Left ventricle myocardium inferior (tissue), 1 donor: ENCODE measurements at regions not wholly inside any gene's neighbourhood (a gene's known extent, or its start where the extent isn't known, plus 50 kb on each side); places are given as distances from the start of the nearest gene placed in this dataset.

Source experiments
- DNase-seq: peaks from one replicate; pipeline ENCODE4 v3.0.0-alpha.2; 2020
- H3K27ac ChIP-seq: fragments of 200-600 bp; replicated peaks from 2 replicates; pipeline ENCODE4 v1.8.0; 2021
- H3K27me3 ChIP-seq: fragments of 200-600 bp; 2 replicates; pipeline ENCODE4 v1.8.0; 2021; ENCODE audit warnings: low read depth
- H3K36me3 ChIP-seq: fragments of 200-600 bp; 2 replicates; pipeline ENCODE4 v1.8.0; 2021
- H3K4me1 ChIP-seq: fragments of 200-600 bp; 2 replicates; pipeline ENCODE4 v1.8.0; 2021
- H3K4me3 ChIP-seq: fragments of 200-600 bp; 2 replicates; pipeline ENCODE4 v1.8.0; 2021; ENCODE audit warnings: mild to moderate bottlenecking, moderate library complexity
- H3K9me3 ChIP-seq: fragments of 200-600 bp; replicated peaks from 2 replicates; pipeline ENCODE4 v1.8.0; 2021
- CTCF ChIP-seq: fragments of 200-600 bp; IDR thresholded peaks from 2 replicates; pipeline ENCODE4 v1.8.0; 2021; ENCODE audit warnings: antibody characterized with exemption, mild to moderate bottlenecking, borderline replicate concordance
- intact Hi-C: fragments of 100-400 bp; cut with micrococcal nuclease; formaldehyde crosslinking; loops from one replicate; pipeline ENCODE4 v1.11.0; 2022
- donor health status: DM: no; HTN: yes; CAD: no; lungs with severe emphysema.

- Histone ChIP-seq H3K27ac (no peak overlapping the region), H3K36me3 (no peaks in the 10 kb centered on the region), H3K27me3 (no peaks in the 10 kb centered on the region), H3K4me1 (no peaks in the 10 kb centered on the region), H3K9me3 (no peaks in the 10 kb centered on the region), H3K4me3 (no peak overlapping the region)
- DNase-seq = no peak
- no peak for TF ChIP-seq CTCF
- intact Hi-C loops = no loop called here
Observed at GRCh38 chr2:57139179-57139578, 907.4 kb upstream of the VRK2 start.

- no peak for DNase-seq
- intact Hi-C loops = no loop called here
- H3K27ac ChIP-seq = no peak overlapping the region
- no peaks in the 10 kb centered on the region for H3K36me3 ChIP-seq
- H3K9me3 ChIP-seq = no peaks in the 10 kb centered on the region
- no peaks in the 10 kb centered on the region for H3K27me3 ChIP-seq
- H3K4me3 ChIP-seq = no peak overlapping the region
- no peaks in the 10 kb centered on the region for H3K4me1 ChIP-seq
- TF ChIP-seq CTCF = no peak
Observed at GRCh38 chr2:57141269-57141668, 905.3 kb upstream of the VRK2 start.

- intact Hi-C loops = no loop called here
- TF ChIP-seq CTCF = no peak
- no peak overlapping the region for H3K4me3 ChIP-seq
Observed at GRCh38 chr2:57146951-57147350, 899.7 kb upstream of the VRK2 start.

GRCh38 chr2:57156231-57156924 lies 890.2 kb upstream of the VRK2 start:
- H3K27ac ChIP-seq = no peak overlapping the region
- no peaks in the 10 kb centered on the region for H3K36me3 ChIP-seq
- H3K9me3 ChIP-seq = peaks cover 12% of the 10 kb centered on the region
- H3K27me3 ChIP-seq = no peaks in the 10 kb centered on the region
- no peak for DNase-seq
- no peaks in the 10 kb centered on the region for H3K4me1 ChIP-seq
- no peak overlapping the region for H3K4me3 ChIP-seq
- intact Hi-C loops = no loop called here
- no peak for TF ChIP-seq CTCF

More at GRCh38 chr2:57146951-57147350, 899.7 kb upstream of the VRK2 start:
- no peak overlapping the region for H3K27ac ChIP-seq
- no peaks in the 10 kb centered on the region for H3K36me3 ChIP-seq
- no peak for DNase-seq
- no peaks in the 10 kb centered on the region for H3K4me1 ChIP-seq
- H3K27me3 ChIP-seq = no peaks in the 10 kb centered on the region
- H3K9me3 ChIP-seq = peaks cover 20% of the 10 kb centered on the region

GRCh38 chr2:57160976-57161375 lies 885.6 kb upstream of the VRK2 start:
- H3K27me3 ChIP-seq = no peaks in the 10 kb centered on the region
- DNase-seq = no peak
- no peak overlapping the region for H3K27ac ChIP-seq
- H3K9me3 ChIP-seq = peaks cover 8% of the 10 kb centered on the region
- intact Hi-C loops = no loop called here
- no peaks in the 10 kb centered on the region for H3K4me1 ChIP-seq
- H3K4me3 ChIP-seq = no peak overlapping the region
- no peak for TF ChIP-seq CTCF
- H3K36me3 ChIP-seq = no peaks in the 10 kb centered on the region

- intact Hi-C loops = no loop called here
- H3K9me3 ChIP-seq = no peaks in the 10 kb centered on the region
- no peak overlapping the region for H3K4me3 ChIP-seq
- H3K36me3 ChIP-seq = no peaks in the 10 kb centered on the region
- no peak for TF ChIP-seq CTCF
- H3K27ac ChIP-seq = no peak overlapping the region
- no peaks in the 10 kb centered on the region for H3K27me3 ChIP-seq
- no peak for DNase-seq
- peaks cover 5% of the 10 kb centered on the region for H3K4me1 ChIP-seq
Observed at GRCh38 chr2:57177176-57177575, 869.4 kb upstream of the VRK2 start.
